Endodermal cell (in vitro differentiated cells): ENCODE measurements at regions not wholly inside any gene's neighbourhood (a gene's known extent, or its start where the extent isn't known, plus 50 kb on each side); places are given as distances from the start of the nearest gene placed in this dataset.

Experiments used
- DNase-seq: peaks from one replicate; pipeline ENCODE4 v3.0.0-alpha.2; 2017
- H3K27ac ChIP-seq: 2 replicates; pipeline ENCODE4 v1.5.1; 2013; ENCODE audit warnings: mild to moderate bottlenecking, low read depth, low read length, moderate library complexity
- H3K27me3 ChIP-seq: 2 replicates; pipeline ENCODE4 v1.6.1; 2013; ENCODE audit warnings: mild to moderate bottlenecking, low read length, moderate library complexity; ENCODE audit not compliant: insufficient read depth, control insufficient read depth, poor library complexity, severe bottlenecking
- H3K36me3 ChIP-seq: 2 replicates; pipeline ENCODE4 v1.7.0; 2013; ENCODE audit warnings: mild to moderate bottlenecking, low read length, moderate library complexity; ENCODE audit not compliant: control insufficient read depth, insufficient read depth
- H3K4me1 ChIP-seq: one replicate; pipeline ENCODE4 v1.7.0; 2013; ENCODE audit warnings: low read length; ENCODE audit not compliant: control insufficient read depth, insufficient read depth
- H3K4me3 ChIP-seq: 2 replicates; pipeline ENCODE4 v1.5.1; 2013; ENCODE audit warnings: mild to moderate bottlenecking, low read length, moderate library complexity
- H3K9ac ChIP-seq: 2 replicates; pipeline ENCODE4 v1.6.1; 2013; ENCODE audit warnings: mild to moderate bottlenecking, low read length, moderate library complexity; ENCODE audit not compliant: poor library complexity, severe bottlenecking; ENCODE audit errors: extremely low read depth
- H3K9me3 ChIP-seq: 2 replicates; pipeline ENCODE4 v1.6.1; 2013; ENCODE audit warnings: mild to moderate bottlenecking, low read length, moderate library complexity; ENCODE audit not compliant: control insufficient read depth
- H3K27ac Mint-ChIP-seq: 2 replicates; pipeline ENCODE4 v1.8.0; 2020; ENCODE audit warnings: mixed read lengths
- H3K27me3 Mint-ChIP-seq: 2 replicates; pipeline ENCODE4 v1.8.0; 2021; ENCODE audit warnings: mild to moderate bottlenecking, mixed read lengths; ENCODE audit not compliant: insufficient read depth
- H3K36me3 Mint-ChIP-seq: 2 replicates; pipeline ENCODE4 v1.8.0; 2020; ENCODE audit warnings: low read depth, mixed read lengths
- H3K4me1 Mint-ChIP-seq: 2 replicates; pipeline ENCODE4 v1.8.0; 2020; ENCODE audit warnings: mixed read lengths
- H3K4me3 Mint-ChIP-seq: 2 replicates; pipeline ENCODE4 v1.8.0; 2020; ENCODE audit warnings: mild to moderate bottlenecking, moderate library complexity, mixed read lengths
- H3K9me3 Mint-ChIP-seq: 2 replicates; pipeline ENCODE4 v1.8.0; 2020; ENCODE audit warnings: mild to moderate bottlenecking, mixed read lengths
- WGBS, 2 experiments: methylation state at CpG; one replicate each; pipeline versions ENCODE4 v1.1.5 to v1.1.7; 2013; ENCODE audit warnings: missing lambda C conversion rate in 2 of 2, mixed read lengths in 1 of 2; ENCODE audit not compliant: insufficient coverage in 1 of 2, insufficient read length in 1 of 2; 5-methylcytosine and 5-hydroxymethylcytosine counted together
- TF ChIP-seq, protein P1 (sequence below): fragments of 200-600 bp; sonication (generic); conservative IDR thresholded peaks from 2 replicates; pipeline ENCODE4 v1.5.0; 2021; ENCODE audit warnings: antibody characterized with exemption, mild to moderate bottlenecking

DNA sequence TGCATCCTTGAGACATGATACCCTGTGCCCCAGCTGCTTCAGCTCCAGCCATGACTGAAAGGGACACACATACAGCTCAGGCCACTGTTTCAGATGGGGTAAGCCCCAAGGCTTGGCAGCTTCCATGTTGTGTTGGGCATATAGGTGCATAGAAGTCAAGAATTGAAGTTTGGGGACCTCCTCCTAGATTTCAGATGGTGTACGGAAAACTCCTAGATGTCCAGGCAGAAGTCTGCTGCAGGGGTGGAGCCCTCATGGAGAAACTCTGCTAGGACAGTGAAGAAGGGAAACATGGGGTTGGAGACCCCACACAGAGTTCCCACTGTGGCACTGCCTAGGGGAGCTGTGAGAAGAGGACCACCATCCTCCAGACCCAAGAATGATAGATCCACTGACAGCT is 1379.0 kb upstream of the MAP3K7 start:
- Histone ChIP-seq H3K4me1 (no peaks in the 10 kb centered on the region), H3K9ac (no peak overlapping the region), H3K4me3 (no peak overlapping the region), H3K27me3 (no peaks in the 10 kb centered on the region), H3K27ac (no peak overlapping the region), H3K9me3 (peaks cover 23% of the 10 kb centered on the region), H3K36me3 (no peaks in the 10 kb centered on the region)
- DNase-seq, result no peak
- 91 to 100% methylated on average over 1 of the region's 1 CpG for WGBS, 2 experiments
- no peaks in the 10 kb centered on the region for H3K27me3 Mint-ChIP-seq
- H3K36me3 Mint-ChIP-seq, result no peaks in the 10 kb centered on the region
- TF ChIP-seq, protein P1, sequence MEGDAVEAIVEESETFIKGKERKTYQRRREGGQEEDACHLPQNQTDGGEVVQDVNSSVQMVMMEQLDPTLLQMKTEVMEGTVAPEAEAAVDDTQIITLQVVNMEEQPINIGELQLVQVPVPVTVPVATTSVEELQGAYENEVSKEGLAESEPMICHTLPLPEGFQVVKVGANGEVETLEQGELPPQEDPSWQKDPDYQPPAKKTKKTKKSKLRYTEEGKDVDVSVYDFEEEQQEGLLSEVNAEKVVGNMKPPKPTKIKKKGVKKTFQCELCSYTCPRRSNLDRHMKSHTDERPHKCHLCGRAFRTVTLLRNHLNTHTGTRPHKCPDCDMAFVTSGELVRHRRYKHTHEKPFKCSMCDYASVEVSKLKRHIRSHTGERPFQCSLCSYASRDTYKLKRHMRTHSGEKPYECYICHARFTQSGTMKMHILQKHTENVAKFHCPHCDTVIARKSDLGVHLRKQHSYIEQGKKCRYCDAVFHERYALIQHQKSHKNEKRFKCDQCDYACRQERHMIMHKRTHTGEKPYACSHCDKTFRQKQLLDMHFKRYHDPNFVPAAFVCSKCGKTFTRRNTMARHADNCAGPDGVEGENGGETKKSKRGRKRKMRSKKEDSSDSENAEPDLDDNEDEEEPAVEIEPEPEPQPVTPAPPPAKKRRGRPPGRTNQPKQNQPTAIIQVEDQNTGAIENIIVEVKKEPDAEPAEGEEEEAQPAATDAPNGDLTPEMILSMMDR, result no peak
- H3K4me3 Mint-ChIP-seq, result no peak overlapping the region
- no peaks in the 10 kb centered on the region for H3K4me1 Mint-ChIP-seq
- H3K27ac Mint-ChIP-seq, result no peak overlapping the region
- H3K9me3 Mint-ChIP-seq, result peaks cover 30% of the 10 kb centered on the region

DNA sequence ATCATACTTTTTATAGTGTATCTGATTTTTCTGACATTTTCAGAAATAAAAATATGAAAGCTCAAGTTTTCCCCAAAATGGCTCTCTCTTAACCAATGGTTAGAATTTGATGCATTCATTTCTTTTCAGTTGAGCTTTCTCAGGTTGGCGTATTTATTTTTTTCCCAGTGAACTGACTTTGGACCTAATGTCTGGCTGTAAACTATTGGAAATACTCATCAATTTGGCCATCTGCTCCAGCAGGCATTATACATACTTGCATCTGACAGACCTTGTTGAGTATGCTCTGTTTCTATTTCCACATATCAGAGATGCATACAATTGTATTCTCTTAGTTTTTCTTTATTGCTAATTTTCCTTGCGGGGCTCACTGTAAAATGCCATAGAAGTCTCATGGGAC is 1374.8 kb upstream of the MAP3K7 start:
- H3K4me3 Mint-ChIP-seq, result no peak overlapping the region

DNA sequence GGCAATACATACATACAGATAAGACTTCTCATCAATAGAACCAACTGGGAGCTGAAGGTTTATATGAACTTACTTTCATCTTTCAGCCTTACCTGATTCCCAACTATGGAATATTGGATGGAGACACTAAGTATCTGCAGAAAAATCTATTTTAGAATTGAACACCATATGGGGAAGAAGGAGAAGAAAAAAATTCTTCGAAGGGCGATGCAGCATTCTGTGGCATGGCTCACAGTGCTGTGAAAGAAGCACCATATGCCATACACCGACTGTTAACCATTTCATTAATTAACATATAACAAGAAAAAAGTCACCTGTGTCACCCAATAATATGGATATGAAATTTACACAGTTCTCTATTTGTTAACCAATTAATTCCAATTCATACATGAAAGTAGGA is 1374.4 kb upstream of the MAP3K7 start:
- Mint-ChIP-seq H3K4me3 (no peak overlapping the region), H3K9me3 (peaks cover 23% of the 10 kb centered on the region), H3K27me3 (no peaks in the 10 kb centered on the region), H3K4me1 (no peaks in the 10 kb centered on the region), H3K27ac (no peak overlapping the region), H3K36me3 (no peaks in the 10 kb centered on the region)
- Histone ChIP-seq H3K9ac (no peak overlapping the region), H3K36me3 (no peaks in the 10 kb centered on the region), H3K27me3 (no peaks in the 10 kb centered on the region), H3K27ac (no peak overlapping the region), H3K9me3 (peaks cover 14% of the 10 kb centered on the region), H3K4me1 (no peaks in the 10 kb centered on the region), H3K4me3 (no peak overlapping the region)
- DNase-seq, result no peak
- WGBS, 2 experiments, result 88% methylated on average over 3 of the region's 3 CpGs; no CpG with 5 or more reads in 1 of the 2 experiments
- TF ChIP-seq, protein P1, result no peak

More for the DNA sequence above, 1374.8 kb upstream of the MAP3K7 start:
- peaks cover 27% of the 10 kb centered on the region for H3K9me3 Mint-ChIP-seq
- no peak for DNase-seq
- H3K9me3 ChIP-seq, result peaks cover 19% of the 10 kb centered on the region
- 97 to 100% methylated on average over 1 to 2 of the region's 2 CpGs for WGBS, 2 experiments
- TF ChIP-seq, protein P1, result no peak
- H3K36me3 Mint-ChIP-seq, result no peaks in the 10 kb centered on the region
- H3K27ac ChIP-seq, result no peak overlapping the region
- H3K9ac ChIP-seq, result no peak overlapping the region
- H3K4me3 ChIP-seq, result no peak overlapping the region
- no peaks in the 10 kb centered on the region for H3K27me3 Mint-ChIP-seq
- no peaks in the 10 kb centered on the region for H3K4me1 ChIP-seq
- no peak overlapping the region for H3K27ac Mint-ChIP-seq
- H3K36me3 ChIP-seq, result no peaks in the 10 kb centered on the region
- no peaks in the 10 kb centered on the region for H3K27me3 ChIP-seq
- H3K4me1 Mint-ChIP-seq, result no peaks in the 10 kb centered on the region
